ENCODE measurements at regions not wholly inside any gene's neighbourhood (a gene's known extent, or its start where the extent isn't known, plus 50 kb on each side); places are given as distances from the start of the nearest gene placed in this dataset.

- Histone ChIP-seq H3K9me3 (ENCODE audit: control insufficient read depth, insufficient read depth, low read depth, low read length) (no peaks in the 10 kb centered on the region), H3K4me3 (replicated peaks in 1 of 4; ENCODE audit: control extremely low read depth in 1 of 4, insufficient read depth in 1 of 4, low read depth in 3 of 4, low read length in 4 of 4) (no peak overlapping the region), H2AFZ (ENCODE audit: low read length) (no peak overlapping the region), H4K20me1 (ENCODE audit: control insufficient read depth, extremely low read depth, insufficient read depth, low read length) (no peaks in the 10 kb centered on the region), H3K79me2 (ENCODE audit: control insufficient read depth, insufficient read depth, low read length) (no peaks in the 10 kb centered on the region), H3K27ac (ENCODE audit: insufficient read depth, low read length) (no peak overlapping the region), H3K27me3 (ENCODE audit: control insufficient read depth, insufficient read depth, low read length) (no peaks in the 10 kb centered on the region), H3K9ac (ENCODE audit: insufficient read depth, low read length) (no peak overlapping the region), H3K36me3 (ENCODE audit: control insufficient read depth, insufficient read depth, low read length) (no peaks in the 10 kb centered on the region), H3K4me1 (ENCODE audit: control insufficient read depth, extremely low read depth, insufficient read depth, low read length) (peaks cover 13% of the 10 kb centered on the region), H3K4me2 (ENCODE audit: extremely low read depth, insufficient read depth, low read length) (no peak overlapping the region)
- DNase-seq (ENCODE audit: low read depth in 2 of 2) = no peak
- no peak for TF ChIP-seq CTCF (conservative IDR thresholded peaks at IDR 0.05 in 1 of 2, IDR thresholded peaks at IDR 0.05 in 1 of 2; ENCODE audit: low read depth in 1 of 2, low read length in 2 of 2)
- no peak for TF ChIP-seq EZH2 (IDR thresholded peaks at IDR 0.05; ENCODE audit: low read length, missing control alignments)
Measured at GRCh38 chr15:95296643-95297042, 1033.9 kb upstream of the NR2F2 start.

- no peaks in the 10 kb centered on the region for H3K9me3 ChIP-seq (ENCODE audit: control insufficient read depth, insufficient read depth, low read depth, low read length)
- H3K36me3 ChIP-seq (ENCODE audit: control insufficient read depth, insufficient read depth, low read length) = no peaks in the 10 kb centered on the region
- no peak overlapping the region for H2AFZ ChIP-seq (ENCODE audit: low read length)
- no peak for DNase-seq (ENCODE audit: low read depth in 2 of 2)
- H3K79me2 ChIP-seq (ENCODE audit: control insufficient read depth, insufficient read depth, low read length) = no peaks in the 10 kb centered on the region
- TF ChIP-seq CTCF (conservative IDR thresholded peaks at IDR 0.05 in 1 of 2, IDR thresholded peaks at IDR 0.05 in 1 of 2; ENCODE audit: low read depth in 1 of 2, low read length in 2 of 2) (no peak), EZH2 (IDR thresholded peaks at IDR 0.05; ENCODE audit: low read length, missing control alignments) (no peak)
- peaks cover 5% of the 10 kb centered on the region for H3K4me1 ChIP-seq (ENCODE audit: control insufficient read depth, extremely low read depth, insufficient read depth, low read length)
- H3K4me3 ChIP-seq (replicated peaks in 1 of 4; ENCODE audit: control extremely low read depth in 1 of 4, insufficient read depth in 1 of 4, low read depth in 3 of 4, low read length in 4 of 4) = no peak overlapping the region
- H3K4me2 ChIP-seq (ENCODE audit: extremely low read depth, insufficient read depth, low read length) = no peak overlapping the region
- H4K20me1 ChIP-seq (ENCODE audit: control insufficient read depth, extremely low read depth, insufficient read depth, low read length) = no peaks in the 10 kb centered on the region
- H3K27me3 ChIP-seq (ENCODE audit: control insufficient read depth, insufficient read depth, low read length) = no peaks in the 10 kb centered on the region
- no peak overlapping the region for H3K27ac ChIP-seq (ENCODE audit: insufficient read depth, low read length)
- H3K9ac ChIP-seq (ENCODE audit: insufficient read depth, low read length) = no peak overlapping the region
Measured at GRCh38 chr15:95298729-95299128, 1031.8 kb upstream of the NR2F2 start.

GRCh38 chr15:95300958-95301357, 1029.5 kb upstream of the NR2F2 start:
- no peaks in the 10 kb centered on the region for H3K79me2 ChIP-seq (ENCODE audit: control insufficient read depth, insufficient read depth, low read length)
- no peak overlapping the region for H3K9ac ChIP-seq (ENCODE audit: insufficient read depth, low read length)
- H3K27me3 ChIP-seq (ENCODE audit: control insufficient read depth, insufficient read depth, low read length) = no peaks in the 10 kb centered on the region
- no peaks in the 10 kb centered on the region for H3K36me3 ChIP-seq (ENCODE audit: control insufficient read depth, insufficient read depth, low read length)
- H4K20me1 ChIP-seq (ENCODE audit: control insufficient read depth, extremely low read depth, insufficient read depth, low read length) = no peaks in the 10 kb centered on the region
- peak overlapping the region; percentile 13 for H2AFZ ChIP-seq (ENCODE audit: low read length)
- DNase-seq (ENCODE audit: low read depth in 2 of 2) = peak in 1 of 2 donors; percentile 80
- H3K4me2 ChIP-seq (ENCODE audit: extremely low read depth, insufficient read depth, low read length) = no peak overlapping the region
- peaks cover 7% of the 10 kb centered on the region for H3K4me1 ChIP-seq (ENCODE audit: control insufficient read depth, extremely low read depth, insufficient read depth, low read length)
- no peak overlapping the region for H3K4me3 ChIP-seq (replicated peaks in 1 of 4; ENCODE audit: control extremely low read depth in 1 of 4, insufficient read depth in 1 of 4, low read depth in 3 of 4, low read length in 4 of 4)
- H3K27ac ChIP-seq (ENCODE audit: insufficient read depth, low read length) = no peak overlapping the region
- no peak for TF ChIP-seq CTCF (conservative IDR thresholded peaks at IDR 0.05 in 1 of 2, IDR thresholded peaks at IDR 0.05 in 1 of 2; ENCODE audit: low read depth in 1 of 2, low read length in 2 of 2)
- TF ChIP-seq EZH2 (IDR thresholded peaks at IDR 0.05; ENCODE audit: low read length, missing control alignments) = no peak
- no peaks in the 10 kb centered on the region for H3K9me3 ChIP-seq (ENCODE audit: control insufficient read depth, insufficient read depth, low read depth, low read length)

All from fibroblast of lung (primary cell).